ENCODE measurements at regions not wholly inside any gene's neighbourhood (a gene's known extent, or its start where the extent isn't known, plus 50 kb on each side); places are given as distances from the start of the nearest gene placed in this dataset.

DNA sequence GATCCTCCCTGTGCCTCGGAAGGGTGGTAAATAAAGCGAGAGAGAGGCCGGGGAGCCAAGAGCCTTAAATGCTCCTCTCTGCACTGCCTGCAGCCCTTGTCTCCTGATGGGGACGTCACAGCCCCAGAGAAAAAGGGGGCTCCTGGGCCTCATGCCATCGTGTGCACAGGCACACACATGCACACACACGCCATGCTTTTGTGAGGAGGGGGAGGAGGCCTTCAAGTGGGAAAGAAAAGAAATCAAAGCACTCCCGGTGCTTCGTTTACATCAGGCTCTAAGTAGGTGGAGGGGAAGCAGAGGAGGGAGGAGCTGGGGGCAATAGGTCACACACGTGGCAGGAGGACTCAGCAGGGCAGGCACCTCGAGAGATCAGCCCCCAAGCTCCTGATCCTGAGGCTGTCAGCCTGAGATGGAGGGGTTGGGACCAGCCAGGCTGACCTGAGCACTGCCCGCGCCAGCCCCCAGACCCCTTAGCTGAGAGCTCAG lies 68.2 kb upstream of the NECTIN1 start:
- Histone ChIP-seq H4K20me1 (ENCODE audit: insufficient read depth, low read length) (no peaks in the 10 kb centered on the region), H3K9ac (ENCODE audit: insufficient read depth, low read length, poor library complexity, severe bottlenecking) (no peak overlapping the region), H3K9me3 (replicated peaks in 1 of 2; ENCODE audit: control insufficient read depth in 1 of 2, insufficient read depth in 1 of 2, low read length in 2 of 2) (no peaks in the 10 kb centered on the region), H3K36me3 (replicated peaks in 1 of 2; ENCODE audit: control insufficient read depth in 1 of 2, insufficient read depth in 2 of 2, low read length in 2 of 2) (no peaks in the 10 kb centered on the region), H3K27ac (ENCODE audit: low read depth in 1 of 2, low read length in 2 of 2) (no peak overlapping the region), H3K27me3 (ENCODE audit: control insufficient read depth in 2 of 2, insufficient read depth in 2 of 2, low read length in 2 of 2) (peaks cover 0 to 14% of the 10 kb centered on the region in 2 donors), H3K4me1 (ENCODE audit: control insufficient read depth in 1 of 2, insufficient read depth in 2 of 2, low read length in 2 of 2) (no peaks in the 10 kb centered on the region), H3K4me2 (replicated peaks; ENCODE audit: extremely low read depth, low read length, poor library complexity, severe bottlenecking) (no peak overlapping the region), H2AFZ (ENCODE audit: insufficient read depth, low read depth, low read length, poor library complexity, severe bottlenecking) (no peak overlapping the region), H3K79me2 (ENCODE audit: insufficient read depth, low read length) (no peaks in the 10 kb centered on the region), H3K4me3 (replicated peaks in 1 of 3; ENCODE audit: low read depth in 2 of 3, low read length in 3 of 3) (no peak overlapping the region)
- H3K4me3 Mint-ChIP-seq, result no peak overlapping the region
- H3K27ac Mint-ChIP-seq, result no peak overlapping the region
- TF ChIP-seq, protein P1, sequence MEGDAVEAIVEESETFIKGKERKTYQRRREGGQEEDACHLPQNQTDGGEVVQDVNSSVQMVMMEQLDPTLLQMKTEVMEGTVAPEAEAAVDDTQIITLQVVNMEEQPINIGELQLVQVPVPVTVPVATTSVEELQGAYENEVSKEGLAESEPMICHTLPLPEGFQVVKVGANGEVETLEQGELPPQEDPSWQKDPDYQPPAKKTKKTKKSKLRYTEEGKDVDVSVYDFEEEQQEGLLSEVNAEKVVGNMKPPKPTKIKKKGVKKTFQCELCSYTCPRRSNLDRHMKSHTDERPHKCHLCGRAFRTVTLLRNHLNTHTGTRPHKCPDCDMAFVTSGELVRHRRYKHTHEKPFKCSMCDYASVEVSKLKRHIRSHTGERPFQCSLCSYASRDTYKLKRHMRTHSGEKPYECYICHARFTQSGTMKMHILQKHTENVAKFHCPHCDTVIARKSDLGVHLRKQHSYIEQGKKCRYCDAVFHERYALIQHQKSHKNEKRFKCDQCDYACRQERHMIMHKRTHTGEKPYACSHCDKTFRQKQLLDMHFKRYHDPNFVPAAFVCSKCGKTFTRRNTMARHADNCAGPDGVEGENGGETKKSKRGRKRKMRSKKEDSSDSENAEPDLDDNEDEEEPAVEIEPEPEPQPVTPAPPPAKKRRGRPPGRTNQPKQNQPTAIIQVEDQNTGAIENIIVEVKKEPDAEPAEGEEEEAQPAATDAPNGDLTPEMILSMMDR (IDR thresholded peaks at IDR 0.05), result no peak
- H3K9me3 Mint-ChIP-seq, result no peaks in the 10 kb centered on the region
- WGBS (ENCODE audit: insufficient coverage), result 33% methylated on average over 6 of the region's 12 CpGs
- intact Hi-C loops (cut with micrococcal nuclease), result no loop called here
- peaks cover 16 to 25% (median 23%) of the 10 kb centered on the region in 3 donors for H3K27me3 Mint-ChIP-seq (ENCODE audit: low read depth in 3 of 3)
- no peaks in the 10 kb centered on the region for H3K36me3 Mint-ChIP-seq
- no peak for DNase-seq
- no peaks in the 10 kb centered on the region for H3K4me1 Mint-ChIP-seq

DNA sequence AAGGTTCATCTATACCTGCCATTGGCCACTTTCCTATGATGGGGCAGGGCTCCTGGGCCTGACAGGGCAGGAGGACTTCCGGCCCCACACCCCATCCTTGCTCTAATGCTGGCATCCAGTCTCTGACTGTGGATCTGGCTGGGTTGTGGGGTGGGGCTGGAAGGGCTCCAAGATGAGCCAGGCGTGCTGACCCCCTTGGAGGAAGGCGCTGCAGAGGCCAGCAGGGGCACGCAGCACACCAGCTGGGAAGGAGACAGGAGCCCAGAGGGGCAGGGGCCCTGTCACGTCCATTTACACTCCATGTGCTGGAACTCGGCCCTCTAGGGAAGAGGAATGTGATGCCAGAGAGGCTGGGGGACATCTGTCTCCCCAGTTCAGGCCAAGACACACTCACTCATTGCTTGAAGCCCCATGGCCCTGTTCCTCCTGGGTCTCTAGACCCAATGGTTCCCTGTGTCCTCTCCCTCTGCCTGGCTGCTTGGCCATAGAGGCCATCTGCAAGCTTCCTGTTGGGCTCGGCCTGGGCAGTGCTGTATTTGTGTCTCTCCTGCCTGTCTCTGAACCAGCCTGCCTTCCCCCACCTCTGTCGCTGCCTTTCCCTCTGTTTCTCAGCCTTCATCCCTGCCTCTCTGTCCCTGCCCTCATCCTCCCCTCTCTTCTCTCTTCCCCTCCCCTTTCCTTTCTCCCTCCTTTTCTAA lies 67.5 kb upstream of the NECTIN1 start:
- Histone ChIP-seq H3K9ac (ENCODE audit: insufficient read depth, low read length, poor library complexity, severe bottlenecking) (no peak overlapping the region), H3K36me3 (replicated peaks in 1 of 2; ENCODE audit: control insufficient read depth in 1 of 2, insufficient read depth in 2 of 2, low read length in 2 of 2) (no peaks in the 10 kb centered on the region), H3K4me2 (replicated peaks; ENCODE audit: extremely low read depth, low read length, poor library complexity, severe bottlenecking) (no peak overlapping the region), H3K27ac (ENCODE audit: low read depth in 1 of 2, low read length in 2 of 2) (no peak overlapping the region), H4K20me1 (ENCODE audit: insufficient read depth, low read length) (no peaks in the 10 kb centered on the region), H3K4me3 (replicated peaks in 1 of 3; ENCODE audit: low read depth in 2 of 3, low read length in 3 of 3) (no peak overlapping the region), H3K79me2 (ENCODE audit: insufficient read depth, low read length) (no peaks in the 10 kb centered on the region), H3K9me3 (replicated peaks in 1 of 2; ENCODE audit: control insufficient read depth in 1 of 2, insufficient read depth in 1 of 2, low read length in 2 of 2) (no peaks in the 10 kb centered on the region), H2AFZ (ENCODE audit: insufficient read depth, low read depth, low read length, poor library complexity, severe bottlenecking) (no peak overlapping the region), H3K4me1 (ENCODE audit: control insufficient read depth in 1 of 2, insufficient read depth in 2 of 2, low read length in 2 of 2) (no peaks in the 10 kb centered on the region), H3K27me3 (ENCODE audit: control insufficient read depth in 2 of 2, insufficient read depth in 2 of 2, low read length in 2 of 2) (peaks cover 0 to 14% of the 10 kb centered on the region in 2 donors)
- intact Hi-C loops (cut with micrococcal nuclease), result no loop called here
- peak overlapping the region in 1 of 2 donors; percentile 36 for H3K4me3 Mint-ChIP-seq
- no peak overlapping the region for H3K27ac Mint-ChIP-seq
- no peaks in the 10 kb centered on the region for H3K36me3 Mint-ChIP-seq
- peaks cover 18 to 31% (median 21%) of the 10 kb centered on the region in 3 donors for H3K27me3 Mint-ChIP-seq (ENCODE audit: low read depth in 3 of 3)
- H3K4me1 Mint-ChIP-seq, result no peaks in the 10 kb centered on the region
- TF ChIP-seq, protein P1 (IDR thresholded peaks at IDR 0.05), result no peak
- DNase-seq, result no peak
- 66% methylated on average over 5 of the region's 8 CpGs for WGBS (ENCODE audit: insufficient coverage)
- no peaks in the 10 kb centered on the region for H3K9me3 Mint-ChIP-seq
